GM12878 (cell line): ENCODE measurements at regions not wholly inside any gene's neighbourhood (a gene's known extent, or its start where the extent isn't known, plus 50 kb on each side); places are given as distances from the start of the nearest gene placed in this dataset.
A peak's percentile ranks its signal among the peaks of the same experiment; 100 is the strongest.

ENCODE experiments used
- ATAC-seq: fragments of 200-7000 bp; cut with Tn5 transposase; 3 replicates; pipeline ENCODE4 v1.9.1; 2020; ENCODE audit warnings: mild to moderate bottlenecking, moderate library complexity
- BruUV-seq: library from RNA; stranded (reverse); fragments of 400-500 nt; replicated peaks from 2 replicates; lab custom pipeline; 2021; lab: Mats Ljungman, UMichigan
- CTCF ChIA-PET: fragments of 300-600 bp; sonication (Branson Sonifier 250); formaldehyde crosslinking; extraction: SDS; loops from one replicate; lab custom pipeline; 2021; ENCODE audit warnings: inconsistent platforms; lab: Yijun Ruan, JAX
- POLR2A ChIA-PET: fragments of 350-600 bp; formaldehyde crosslinking; extraction: SDS; loops from one replicate; lab custom pipeline; 2021; ENCODE audit warnings: inconsistent platforms; lab: Charles Lee
- RAD21 ChIA-PET: fragments of 300-600 bp; sonication (Branson Sonifier 250); formaldehyde crosslinking; loops from one replicate; lab custom pipeline; 2023; ENCODE audit warnings: antibody characterized with exemption; ENCODE audit not compliant: unreplicated experiment; lab: Charles Lee
- SMC1A ChIA-PET: fragments of 300-600 bp; sonication (Branson Sonifier 250); formaldehyde crosslinking; loops from one replicate; lab custom pipeline; 2023; ENCODE audit not compliant: unreplicated experiment, uncharacterized antibody; lab: Charles Lee
- DNase-seq: peaks from one replicate; pipeline ENCODE4 v3.0.0-alpha.2; 2011; ENCODE audit warnings: low read depth, low spot score
- FAIRE-seq: peaks from 3 replicates; lab custom pipeline; 2011; peaks lifted over from hg19 to GRCh38; lab: Jason Lieb, UNC
- H2AFZ ChIP-seq: 2 replicates; pipeline ENCODE4 v1.6.0; 2011; ENCODE audit warnings: low read depth, low read length, control low read depth; ENCODE audit not compliant: control insufficient read depth
- H3K27ac ChIP-seq: 2 replicates; pipeline ENCODE4 v1.5.1; 2011; ENCODE audit warnings: control low read depth; ENCODE audit not compliant: control insufficient read depth, insufficient read depth
- H3K27me3 ChIP-seq, 2 experiments: replicated peaks in 1 of 2; 2 replicates each; pipeline versions ENCODE4 v1.6.0 to v1.6.1; 2011; ENCODE audit warnings: low read length in 1 of 2; ENCODE audit not compliant: control insufficient read depth in 2 of 2, insufficient read depth in 2 of 2
- H3K36me3 ChIP-seq, 2 experiments: 2 replicates each; pipeline ENCODE4 v1.5.1; 2011; ENCODE audit warnings: low read length in 1 of 2; ENCODE audit not compliant: control insufficient read depth in 2 of 2, insufficient read depth in 2 of 2
- H3K4me1 ChIP-seq: 2 replicates; pipeline ENCODE4 v1.6.1; 2011; ENCODE audit warnings: mild to moderate bottlenecking, low read length, moderate library complexity, mixed read lengths; ENCODE audit not compliant: control insufficient read depth, insufficient read depth
- H3K4me2 ChIP-seq: 2 replicates; pipeline ENCODE4 v1.6.0; 2011; ENCODE audit warnings: control low read depth; ENCODE audit not compliant: control insufficient read depth, insufficient read depth
- H3K4me3 ChIP-seq: fragments of 200-600 bp; sonication (generic); 2 replicates; pipeline ENCODE4 v1.5.1; 2016
- H3K79me2 ChIP-seq: 2 replicates; pipeline ENCODE4 v1.6.0; 2011; ENCODE audit warnings: low read length; ENCODE audit not compliant: control insufficient read depth, insufficient read depth
- H3K9ac ChIP-seq: 2 replicates; pipeline ENCODE4 v1.8.0; 2011; ENCODE audit warnings: low read length, control low read depth, mixed read lengths; ENCODE audit not compliant: control insufficient read depth, insufficient read depth
- H3K9me3 ChIP-seq: replicated peaks from 3 replicates; pipeline ENCODE4 v1.5.1; 2011; ENCODE audit warnings: mild to moderate bottlenecking, low read length; ENCODE audit not compliant: control insufficient read depth, insufficient read depth
- H4K20me1 ChIP-seq: 2 replicates; pipeline ENCODE4 v1.6.0; 2011; ENCODE audit not compliant: control insufficient read depth, insufficient read depth
- CHD2 ChIP-seq: IDR thresholded peaks from 2 replicates; pipeline ENCODE4 v1.6.1; 2011; ENCODE audit warnings: low read depth, low read length, improper control_type of control experiment, borderline replicate concordance
- ETV6 ChIP-seq, 2 experiments: fragments of 450-650 bp in 1 of 2; IDR thresholded peaks in 1 of 2; conservative IDR thresholded peaks in 1 of 2; 2 replicates each; pipeline ENCODE4 v1.6.1; 2014; ENCODE audit warnings: antibody characterized with exemption in 1 of 2, borderline replicate concordance in 1 of 2, low read depth in 1 of 2, mild to moderate bottlenecking in 1 of 2, moderate library complexity in 1 of 2
- JUNB ChIP-seq: IDR thresholded peaks from 2 replicates; pipeline ENCODE4 v1.6.1; 2016; ENCODE audit warnings: antibody characterized with exemption, mild to moderate bottlenecking
- RELB ChIP-seq: fragments of 450-650 bp; IDR thresholded peaks from 2 replicates; pipeline ENCODE4 v1.6.1; 2017; ENCODE audit warnings: low read depth, mild to moderate bottlenecking, moderate library complexity
- WGBS: methylation state at CpG from one replicate; pipeline ENCODE4 v1.1.6; 2016; ENCODE audit warnings: low lambda C conversion rate; ENCODE audit not compliant: insufficient replicate concordance, insufficient coverage; ENCODE audit errors: missing lambda C conversion rate; 5-methylcytosine and 5-hydroxymethylcytosine counted together
- in situ Hi-C: fragments of 300-500 bp; cut with MboI; formaldehyde crosslinking; loops from 9 replicates; pipeline ENCODE4 v1.14.3; 2018; ENCODE audit warnings: mixed read lengths
- intact Hi-C: fragments of 100-400 bp; cut with micrococcal nuclease; formaldehyde crosslinking; loops from one replicate; pipeline ENCODE4 v1.14.2; 2022; ENCODE audit not compliant: unreplicated experiment

DNA sequence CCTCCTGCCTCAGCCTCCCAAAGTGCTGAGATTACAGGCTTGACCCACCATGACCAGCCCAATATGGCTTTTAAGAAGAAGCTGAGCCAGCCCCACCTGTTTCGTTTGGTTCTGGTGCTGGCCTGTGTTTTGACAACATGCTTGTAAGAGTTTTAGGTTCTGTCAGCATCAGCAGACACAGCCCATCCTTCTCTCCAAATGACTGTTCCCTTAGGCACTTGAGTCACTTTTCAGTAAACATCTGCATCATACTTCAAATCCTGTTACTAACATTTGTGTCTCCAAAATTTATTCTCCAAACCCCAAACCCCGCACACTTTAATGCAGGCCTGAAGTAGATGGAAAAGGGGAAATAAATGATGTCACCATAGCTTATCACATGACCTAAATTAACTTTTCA, 1118.5 kb downstream of the TSN start:
- WGBS, result 0% methylated on average over 2 of the region's 2 CpGs
- RAD21 ChIA-PET, result no interaction called here

More for the DNA sequence above, 1118.5 kb downstream of the TSN start:
- H3K4me1 ChIP-seq, result no peaks in the 10 kb centered on the region
- FAIRE-seq (no peak), DNase-seq (no peak), ATAC-seq (peak; percentile 23; the same call in 1 of the 3 replicates)
- no peak overlapping the region for H3K27ac ChIP-seq
- no peaks in the 10 kb centered on the region for H3K9me3 ChIP-seq
- no peak overlapping the region for H3K4me2 ChIP-seq
- ChIA-PET POLR2A (no interaction called here), CTCF (no interaction called here), SMC1A (interaction anchor here (1.0 to 2.1 kb wide), 4 partner anchors 8 to 75 kb away, joined by 3 to 4 read pairs (median 4); no protein-coding TSS in a partner anchor)
- no peaks in the 10 kb centered on the region for H3K27me3 ChIP-seq
- H4K20me1 ChIP-seq, result no peaks in the 10 kb centered on the region
- TF ChIP-seq CHD2 (no peak), RELB (no peak), ETV6 (conservative IDR thresholded peaks at IDR 0.05 in 1 of 2, IDR thresholded peaks at IDR 0.05 in 1 of 2; ENCODE audit: borderline replicate concordance in 1 of 2, low read depth in 1 of 2) (no peak), JUNB (peak; percentile 33; the same call in 1 of the 2 replicates)
- H3K9ac ChIP-seq, result no peak overlapping the region
- in situ Hi-C loops (no loop called here), intact Hi-C loops (no loop called here)
- H3K4me3 ChIP-seq, result no peak overlapping the region
- no peak overlapping the region for H2AFZ ChIP-seq
- H3K79me2 ChIP-seq, result no peaks in the 10 kb centered on the region
- BruUV-seq, result no TSS peak
- H3K36me3 ChIP-seq, result no peaks in the 10 kb centered on the region
